Hepatocyte (in vitro differentiated cells): ENCODE measurements at regions not wholly inside any gene's neighbourhood (a gene's known extent, or its start where the extent isn't known, plus 50 kb on each side); places are given as distances from the start of the nearest gene placed in this dataset.

Source experiments
- DNase-seq: peaks from one replicate; pipeline ENCODE4 v3.0.0-alpha.2; 2016; ENCODE audit warnings: low spot score
- H2AFZ ChIP-seq: fragments of 200-600 bp; sonication (generic); 2 replicates; pipeline ENCODE4 v1.6.0; 2016; ENCODE audit warnings: antibody characterized with exemption, mild to moderate bottlenecking
- H3K27ac ChIP-seq: fragments of 200-600 bp; sonication (generic); 2 replicates; pipeline ENCODE4 v1.5.1; 2016; ENCODE audit warnings: mild to moderate bottlenecking
- H3K27me3 ChIP-seq: fragments of 200-600 bp; sonication (generic); 2 replicates; pipeline ENCODE4 v1.6.1; 2016
- H3K36me3 ChIP-seq: fragments of 200-600 bp; sonication (generic); replicated peaks from 2 replicates; pipeline ENCODE4 v1.5.1; 2016; ENCODE audit warnings: low read depth; ENCODE audit not compliant: insufficient read depth
- H3K4me1 ChIP-seq: fragments of 200-600 bp; sonication (generic); 2 replicates; pipeline ENCODE4 v1.5.1; 2016; ENCODE audit warnings: mild to moderate bottlenecking, moderate library complexity; ENCODE audit not compliant: insufficient read depth
- H3K4me2 ChIP-seq: fragments of 200-600 bp; sonication (generic); 2 replicates; pipeline ENCODE4 v1.6.0; 2016
- H3K4me3 ChIP-seq: fragments of 200-600 bp; sonication (generic); 2 replicates; pipeline ENCODE4 v1.5.1; 2016; ENCODE audit warnings: mild to moderate bottlenecking
- H3K79me2 ChIP-seq: fragments of 200-600 bp; sonication (generic); 2 replicates; pipeline ENCODE4 v1.6.0; 2017; ENCODE audit warnings: mild to moderate bottlenecking
- H3K9me2 ChIP-seq: fragments of 200-600 bp; sonication (generic); replicated peaks from 2 replicates; pipeline ENCODE4 v1.6.0; 2017; ENCODE audit warnings: mild to moderate bottlenecking; ENCODE audit not compliant: insufficient read depth
- H3K9me3 ChIP-seq: fragments of 200-600 bp; sonication (generic); 2 replicates; pipeline ENCODE4 v1.5.1; 2016; ENCODE audit warnings: low read depth, mild to moderate bottlenecking
- H4K20me1 ChIP-seq: fragments of 200-600 bp; sonication (generic); 2 replicates; pipeline ENCODE4 v1.6.0; 2016; ENCODE audit warnings: mild to moderate bottlenecking; ENCODE audit not compliant: insufficient read depth, poor library complexity, severe bottlenecking
- CTCF ChIP-seq: fragments of 200-600 bp; sonication (generic); IDR thresholded peaks from 2 replicates; pipeline ENCODE4 v1.5.1; 2016; ENCODE audit warnings: antibody characterized with exemption, mild to moderate bottlenecking; ENCODE audit not compliant: poor library complexity
- EZH2 ChIP-seq: fragments of 200-600 bp; sonication (generic); IDR thresholded peaks from 2 replicates; pipeline ENCODE4 v1.6.1; 2016; ENCODE audit warnings: antibody characterized with exemption, mild to moderate bottlenecking, borderline replicate concordance
- EZH2phosphoT487 ChIP-seq: fragments of 200-600 bp; sonication (generic); IDR thresholded peaks from one replicate; pipeline ENCODE4 v1.6.1; 2018; ENCODE audit warnings: antibody characterized with exemption, mild to moderate bottlenecking, low read depth, moderate library complexity; ENCODE audit not compliant: unreplicated experiment, severe bottlenecking
- WGBS: methylation state at CpG from one replicate; pipeline ENCODE4 v1.1.6; 2016; ENCODE audit warnings: low lambda C conversion rate; ENCODE audit errors: missing lambda C conversion rate; 5-methylcytosine and 5-hydroxymethylcytosine counted together

- TF ChIP-seq EZH2 (no peak), EZH2phosphoT487 (no peak)
- Histone ChIP-seq H4K20me1 (no peaks in the 10 kb centered on the region), H3K9me2 (no peaks in the 10 kb centered on the region), H3K4me2 (no peak overlapping the region), H3K4me1 (no peaks in the 10 kb centered on the region), H3K9me3 (no peaks in the 10 kb centered on the region), H3K4me3 (no peak overlapping the region), H3K27ac (no peak overlapping the region), H3K79me2 (no peaks in the 10 kb centered on the region), H3K27me3 (no peaks in the 10 kb centered on the region), H2AFZ (no peak overlapping the region), H3K36me3 (no peaks in the 10 kb centered on the region)
- 65% methylated on average over 3 of the region's 3 CpGs for WGBS
- DNase-seq: no peak
Measured at GRCh38 chr2:144886862-144887261, 366.9 kb upstream of the ZEB2 start.

GRCh38 chr2:144877893-144878292 lies 358.0 kb upstream of the ZEB2 start:
- H3K36me3 ChIP-seq: no peaks in the 10 kb centered on the region
- H3K4me2 ChIP-seq: no peak overlapping the region
- no peaks in the 10 kb centered on the region for H3K9me2 ChIP-seq
- no peaks in the 10 kb centered on the region for H3K79me2 ChIP-seq
- H3K27me3 ChIP-seq: no peaks in the 10 kb centered on the region
- H4K20me1 ChIP-seq: no peaks in the 10 kb centered on the region
- no peak overlapping the region for H2AFZ ChIP-seq
- no peak for DNase-seq
- H3K4me1 ChIP-seq: no peaks in the 10 kb centered on the region
- WGBS: 93% methylated on average over 8 of the region's 8 CpGs
- H3K4me3 ChIP-seq: no peak overlapping the region
- no peaks in the 10 kb centered on the region for H3K9me3 ChIP-seq
- no peak for TF ChIP-seq EZH2phosphoT487
- TF ChIP-seq EZH2: no peak
- TF ChIP-seq CTCF: no peak
- H3K27ac ChIP-seq: no peak overlapping the region

- no peaks in the 10 kb centered on the region for H3K4me1 ChIP-seq
- H3K9me3 ChIP-seq: no peaks in the 10 kb centered on the region
- no peak overlapping the region for H3K4me2 ChIP-seq
- WGBS: 79% methylated on average over 4 of the region's 4 CpGs
- no peak for DNase-seq
- no peaks in the 10 kb centered on the region for H3K36me3 ChIP-seq
- no peak overlapping the region for H3K4me3 ChIP-seq
- TF ChIP-seq EZH2 (no peak), CTCF (no peak), EZH2phosphoT487 (no peak)
- no peak overlapping the region for H2AFZ ChIP-seq
- H3K9me2 ChIP-seq: no peaks in the 10 kb centered on the region
- no peak overlapping the region for H3K27ac ChIP-seq
- no peaks in the 10 kb centered on the region for H3K79me2 ChIP-seq
- no peaks in the 10 kb centered on the region for H3K27me3 ChIP-seq
- H4K20me1 ChIP-seq: no peaks in the 10 kb centered on the region
Measured at GRCh38 chr2:144876013-144876412, 356.1 kb upstream of the ZEB2 start.

- 67% methylated on average over 3 of the region's 3 CpGs for WGBS
- TF ChIP-seq EZH2: no peak
- no peak for TF ChIP-seq EZH2phosphoT487
- no peak for TF ChIP-seq CTCF
- no peaks in the 10 kb centered on the region for H3K4me1 ChIP-seq
- no peaks in the 10 kb centered on the region for H3K79me2 ChIP-seq
- H3K27ac ChIP-seq: no peak overlapping the region
- H3K4me3 ChIP-seq: no peak overlapping the region
- DNase-seq: no peak
- no peaks in the 10 kb centered on the region for H3K9me3 ChIP-seq
- no peaks in the 10 kb centered on the region for H3K27me3 ChIP-seq
- H2AFZ ChIP-seq: no peak overlapping the region
- H3K9me2 ChIP-seq: no peaks in the 10 kb centered on the region
- H4K20me1 ChIP-seq: no peaks in the 10 kb centered on the region
- H3K4me2 ChIP-seq: no peak overlapping the region
- H3K36me3 ChIP-seq: no peaks in the 10 kb centered on the region
Measured at GRCh38 chr2:144875290-144875969, 355.5 kb upstream of the ZEB2 start.
